GM18519 (cell line): ENCODE measurements at regions not wholly inside any gene's neighbourhood (a gene's known extent, or its start where the extent isn't known, plus 50 kb on each side); places are given as distances from the start of the nearest gene placed in this dataset.

ENCODE experiments used
- ATAC-seq: cut with Tn5 transposase; IDR thresholded peaks from one replicate; pipeline ENCODE4 v1.9.1; 2021; ENCODE audit warnings: mild to moderate bottlenecking, moderate library complexity; ENCODE audit not compliant: unreplicated experiment, low FRiP score

DNA sequence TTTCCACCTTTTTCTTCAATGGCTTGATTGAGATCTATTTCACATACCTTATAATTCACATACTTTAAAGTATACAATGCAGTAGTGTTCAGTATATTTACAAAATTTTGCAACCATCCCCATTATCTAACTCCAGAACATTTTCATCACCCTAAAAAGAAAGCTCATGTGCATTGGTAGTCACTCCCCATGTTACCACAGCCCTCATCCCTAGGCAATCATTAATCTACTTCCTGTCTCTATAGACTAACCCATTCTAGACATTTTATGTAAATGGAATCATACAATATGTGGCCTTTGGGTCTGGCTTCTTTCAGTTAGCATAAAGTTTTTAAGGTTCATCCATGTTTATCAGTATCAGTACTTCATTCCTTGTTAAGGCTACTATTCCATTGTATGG lies 214.2 kb downstream of the WDR11 start:
- ATAC-seq: no peak

GRCh38 chr10:121069061-121069850 lies 218.1 kb downstream of the WDR11 start:
- ATAC-seq: peak; percentile 93

- ATAC-seq: no peak
These were observed 219.3 kb downstream of the WDR11 start for GRCh38 chr10:121070275-121071070.

DNA sequence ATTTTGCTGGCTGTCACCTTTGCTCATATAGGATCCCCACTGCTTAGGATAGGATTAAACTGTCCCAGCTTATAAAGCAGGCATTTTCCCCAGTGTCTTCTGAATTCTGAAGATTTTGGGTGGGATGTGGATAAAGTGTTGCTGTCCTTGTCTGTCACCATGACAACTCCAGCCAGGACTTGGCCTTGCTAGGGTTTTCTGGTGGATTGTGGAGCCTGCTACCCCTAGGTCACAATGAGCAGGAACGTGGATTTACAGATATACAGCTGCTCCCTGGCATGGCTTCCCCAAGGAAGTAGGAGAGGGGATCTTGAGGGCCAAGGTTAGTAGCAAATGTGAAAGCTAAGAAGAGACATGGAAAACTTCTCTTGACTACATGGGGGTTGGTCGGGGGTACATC lies 220.7 kb downstream of the WDR11 start:
- ATAC-seq: no peak

GRCh38 chr10:121073728-121074127 lies 222.6 kb downstream of the WDR11 start:
- no peak for ATAC-seq

GRCh38 chr10:121076776-121077715 lies 225.9 kb downstream of the WDR11 start:
- ATAC-seq: no peak

- ATAC-seq: no peak
These were observed 226.9 kb downstream of the WDR11 start for GRCh38 chr10:121078036-121078435.

- ATAC-seq: no peak
These were observed 227.5 kb downstream of the WDR11 start for GRCh38 chr10:121078672-121079102.

DNA sequence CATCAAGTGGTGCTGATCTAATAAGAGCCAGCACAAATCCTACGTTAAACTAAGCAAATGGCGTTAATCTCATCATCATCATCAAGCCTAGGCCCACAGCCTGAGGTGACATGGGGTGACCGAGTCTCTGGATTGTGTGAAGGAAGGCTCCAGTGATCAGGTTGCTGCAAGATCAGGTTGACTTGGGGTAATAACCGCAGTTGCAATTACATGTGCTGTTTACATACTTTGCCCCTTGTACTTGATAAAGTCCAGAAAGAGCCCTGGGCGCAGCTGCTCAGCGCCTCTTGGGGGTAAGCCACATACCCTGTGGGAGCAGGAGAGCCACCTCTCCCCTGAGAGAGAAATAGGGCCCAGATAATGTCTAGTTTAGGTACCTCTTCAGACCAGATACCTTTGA lies 228.1 kb downstream of the WDR11 start:
- ATAC-seq: no peak

DNA sequence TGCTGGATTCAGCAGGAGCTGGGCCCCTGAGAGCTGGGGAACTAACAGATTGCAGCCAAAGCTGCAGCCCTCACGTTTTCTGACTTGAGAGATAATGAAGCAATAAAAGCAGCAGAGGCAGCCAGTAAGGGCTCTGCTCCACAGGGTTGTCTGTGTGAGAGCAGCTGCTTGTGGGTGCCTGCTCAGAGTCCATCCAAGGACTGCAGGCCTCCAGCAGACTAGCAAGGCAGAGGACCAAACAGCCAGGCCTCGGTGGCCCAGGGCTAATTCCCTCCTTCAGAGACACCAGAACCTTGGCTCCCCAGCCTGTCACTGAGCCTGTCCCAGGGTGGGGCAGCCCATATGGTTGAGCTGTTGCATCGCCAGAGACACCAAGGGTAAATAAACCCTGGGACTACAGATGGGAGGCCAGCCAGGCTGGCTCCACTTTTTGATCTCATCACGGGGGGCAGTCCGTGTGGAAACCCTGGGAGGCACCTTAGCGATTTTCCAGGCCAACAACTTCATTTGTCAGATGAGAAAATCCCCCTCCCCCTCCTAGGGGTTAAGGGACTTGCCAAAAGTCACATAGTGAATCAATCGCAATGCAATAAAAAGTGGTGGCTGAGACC lies 229.2 kb downstream of the WDR11 start:
- ATAC-seq: no peak

DNA sequence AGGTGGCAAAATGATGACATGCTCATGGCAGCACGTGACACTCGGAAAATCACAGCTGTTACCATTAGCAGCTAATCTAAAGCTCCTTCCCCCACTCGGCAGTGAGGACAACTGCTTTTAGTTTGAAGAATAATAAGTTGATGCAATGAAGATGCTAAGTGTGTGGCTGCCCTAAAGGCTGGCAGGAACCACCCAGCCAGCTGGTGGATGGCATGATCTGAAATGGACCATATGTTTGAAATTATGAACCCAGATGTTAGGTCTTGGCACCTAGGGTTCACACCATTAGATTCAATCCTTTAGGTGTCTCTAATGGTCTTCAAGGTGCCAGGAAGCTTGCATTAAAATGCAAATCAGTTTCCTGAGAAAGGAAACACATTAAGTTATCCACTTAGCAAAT lies 230.1 kb downstream of the WDR11 start:
- ATAC-seq: no peak

DNA sequence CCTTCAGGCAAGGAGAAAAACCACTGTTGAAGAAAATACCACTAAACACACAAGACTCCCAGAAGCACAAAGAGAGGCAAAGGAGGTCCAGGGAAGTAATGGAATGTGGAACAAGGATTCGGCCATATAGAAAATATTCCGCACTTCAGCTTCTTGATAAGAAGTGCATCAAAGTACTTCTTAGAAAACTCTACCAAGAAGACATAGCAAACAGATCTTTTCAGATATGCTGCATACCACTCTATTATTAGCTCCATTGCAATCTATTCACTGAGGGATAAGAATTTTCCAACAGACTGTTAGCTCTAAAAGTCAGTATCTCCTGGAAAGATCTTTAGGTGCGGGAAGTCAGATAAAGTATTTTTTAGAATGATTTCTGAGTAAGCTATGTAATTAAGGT lies 231.8 kb downstream of the WDR11 start:
- no peak for ATAC-seq

- no peak for ATAC-seq
These were observed 233.0 kb downstream of the WDR11 start for GRCh38 chr10:121084016-121084674.

DNA sequence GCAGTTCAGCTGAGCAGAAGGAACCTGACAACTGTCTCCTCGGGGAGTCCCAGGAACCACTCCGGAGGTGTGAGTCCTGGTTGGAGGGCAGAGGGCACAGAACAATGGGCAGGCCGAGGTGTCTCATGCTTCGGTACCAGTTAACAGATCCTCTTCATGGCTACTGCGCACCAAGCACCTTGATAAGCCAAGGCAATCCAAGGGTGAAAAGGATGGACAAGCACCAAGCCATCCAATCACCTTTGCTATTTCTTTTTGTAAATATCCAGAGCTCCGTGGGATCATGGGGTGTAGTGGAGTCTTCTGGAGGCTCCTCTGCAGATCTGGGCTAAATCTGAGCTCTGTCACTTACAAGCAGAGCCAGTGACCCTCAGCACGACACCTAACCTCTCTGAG lies 233.5 kb downstream of the WDR11 start:
- no peak for ATAC-seq

- ATAC-seq: no peak
These were observed 234.2 kb downstream of the WDR11 start for GRCh38 chr10:121085367-121085766.

GRCh38 chr10:121087129-121087528 lies 236.0 kb downstream of the WDR11 start:
- ATAC-seq: no peak

- ATAC-seq: no peak
These were observed 236.5 kb downstream of the WDR11 start for GRCh38 chr10:121087688-121088087.

DNA sequence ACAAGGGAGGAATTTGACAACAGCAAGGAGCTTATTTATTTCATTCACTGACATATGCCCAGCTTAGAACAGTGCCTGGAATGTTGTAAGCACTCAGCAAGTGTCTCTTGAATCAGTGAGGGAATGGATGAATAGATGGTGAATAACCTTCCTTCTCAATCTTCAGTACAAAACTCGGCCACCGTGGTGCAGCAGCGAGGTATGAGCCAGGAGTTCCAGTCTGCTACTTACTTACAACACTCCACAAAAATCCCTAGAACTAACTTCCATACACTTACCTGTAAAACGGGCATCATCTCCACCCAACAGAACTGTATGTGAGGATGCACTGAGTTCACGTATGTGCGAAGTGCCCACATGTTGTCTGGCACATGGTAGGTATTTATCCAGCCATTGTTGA lies 237.4 kb downstream of the WDR11 start:
- ATAC-seq: no peak

GRCh38 chr10:121089434-121089833 lies 238.3 kb downstream of the WDR11 start:
- ATAC-seq: no peak
